Activated naive CD8-positive, alpha-beta T cell (primary cell): ENCODE measurements at regions not wholly inside any gene's neighbourhood (a gene's known extent, or its start where the extent isn't known, plus 50 kb on each side); places are given as distances from the start of the nearest gene placed in this dataset.

Experiments used
- H3K27ac Mint-ChIP-seq: one replicate; pipeline ENCODE4 v1.8.0; 2021; ENCODE audit warnings: mixed read lengths
- H3K27me3 Mint-ChIP-seq: one replicate; pipeline ENCODE4 v1.8.0; 2021; ENCODE audit warnings: mixed read lengths
- H3K36me3 Mint-ChIP-seq: one replicate; pipeline ENCODE4 v1.8.0; 2021; ENCODE audit warnings: mixed read lengths
- H3K4me1 Mint-ChIP-seq: one replicate; pipeline ENCODE4 v1.8.0; 2021; ENCODE audit warnings: low read depth, mixed read lengths
- H3K4me3 Mint-ChIP-seq: one replicate; pipeline ENCODE4 v1.8.0; 2021; ENCODE audit warnings: mild to moderate bottlenecking, mixed read lengths
- H3K9me3 Mint-ChIP-seq: one replicate; pipeline ENCODE4 v1.8.0; 2021; ENCODE audit warnings: low read depth, mixed read lengths

DNA sequence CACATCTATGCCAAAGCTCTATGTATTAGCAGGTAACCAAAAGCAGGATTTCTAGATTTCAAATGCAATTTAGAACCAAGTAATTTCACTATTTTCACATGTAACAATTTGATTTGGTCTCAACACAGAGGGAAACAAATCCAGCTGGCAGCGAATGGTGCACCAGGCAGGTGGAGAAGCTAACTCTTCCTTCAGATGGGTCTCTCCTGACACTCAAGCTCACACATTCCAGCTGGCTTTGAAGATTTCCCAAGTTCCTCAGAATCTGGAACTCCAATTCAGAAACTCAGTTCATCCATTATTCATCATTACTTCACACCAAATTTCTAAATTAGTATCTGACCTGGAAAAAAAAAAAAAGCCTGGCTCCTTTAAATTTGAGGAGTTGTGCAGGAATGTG is 318.1 kb upstream of the NECTIN3 start:
- Mint-ChIP-seq H3K4me1 (no peaks in the 10 kb centered on the region), H3K4me3 (no peak overlapping the region), H3K9me3 (no peaks in the 10 kb centered on the region), H3K27me3 (no peaks in the 10 kb centered on the region), H3K27ac (no peak overlapping the region), H3K36me3 (no peaks in the 10 kb centered on the region)

DNA sequence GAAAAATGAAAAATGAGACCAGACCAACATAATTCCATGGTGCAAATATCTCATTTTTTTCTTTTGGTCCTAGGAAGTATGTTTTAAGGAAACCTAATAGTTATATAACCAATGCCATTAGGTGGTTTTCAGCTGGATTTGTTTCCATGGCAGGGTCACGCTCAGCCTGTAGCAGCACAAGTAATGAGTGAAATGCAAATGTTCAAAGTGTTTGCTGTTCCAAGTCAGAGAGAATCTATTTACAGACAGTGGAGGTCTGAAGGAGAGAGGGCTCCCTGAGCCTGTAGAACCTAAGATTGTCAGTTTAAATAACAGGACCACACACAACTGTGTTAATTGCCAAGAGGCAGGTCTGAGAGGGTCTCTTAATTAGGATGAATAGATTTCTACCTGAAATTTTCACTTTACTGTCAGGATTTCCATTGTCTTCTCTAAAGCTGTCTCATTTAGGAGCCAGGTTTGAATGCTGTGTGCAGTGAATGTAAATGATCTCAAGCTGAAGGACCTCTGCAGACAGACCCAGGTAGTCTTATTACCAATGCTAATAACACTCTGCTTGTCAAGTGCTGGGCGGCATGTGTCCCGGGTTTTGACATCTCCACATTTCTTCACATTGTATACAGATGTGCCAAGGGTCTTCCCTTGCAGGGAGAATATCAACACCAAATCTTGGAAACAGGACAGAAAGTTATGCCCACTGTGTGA is 317.3 kb upstream of the NECTIN3 start:
- no peaks in the 10 kb centered on the region for H3K27me3 Mint-ChIP-seq
- H3K36me3 Mint-ChIP-seq: no peaks in the 10 kb centered on the region
- H3K4me1 Mint-ChIP-seq: no peaks in the 10 kb centered on the region
- no peak overlapping the region for H3K27ac Mint-ChIP-seq
- no peak overlapping the region for H3K4me3 Mint-ChIP-seq
- H3K9me3 Mint-ChIP-seq: no peaks in the 10 kb centered on the region

DNA sequence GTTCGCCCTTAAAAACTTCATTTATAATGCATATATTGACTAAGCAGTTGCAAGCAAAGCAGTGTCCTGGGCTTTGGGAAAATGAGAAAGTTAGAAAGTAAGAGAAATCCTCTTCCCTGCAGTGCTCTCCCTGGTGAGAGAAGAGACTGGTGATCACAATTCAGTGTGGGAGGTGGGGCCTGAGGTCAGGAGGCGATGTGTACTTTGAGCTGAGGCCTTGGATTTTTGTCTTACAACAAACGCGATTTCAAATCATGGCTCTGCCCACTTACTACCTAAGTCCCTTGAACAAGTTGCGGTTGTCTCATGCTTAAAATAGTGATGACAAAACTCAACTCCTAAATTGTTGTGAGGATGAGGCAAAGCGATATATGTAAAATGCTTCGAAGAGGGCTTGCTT is 316.3 kb upstream of the NECTIN3 start:
- Mint-ChIP-seq H3K27ac (no peak overlapping the region), H3K4me1 (no peaks in the 10 kb centered on the region), H3K36me3 (no peaks in the 10 kb centered on the region), H3K4me3 (no peak overlapping the region), H3K9me3 (no peaks in the 10 kb centered on the region), H3K27me3 (no peaks in the 10 kb centered on the region)

DNA sequence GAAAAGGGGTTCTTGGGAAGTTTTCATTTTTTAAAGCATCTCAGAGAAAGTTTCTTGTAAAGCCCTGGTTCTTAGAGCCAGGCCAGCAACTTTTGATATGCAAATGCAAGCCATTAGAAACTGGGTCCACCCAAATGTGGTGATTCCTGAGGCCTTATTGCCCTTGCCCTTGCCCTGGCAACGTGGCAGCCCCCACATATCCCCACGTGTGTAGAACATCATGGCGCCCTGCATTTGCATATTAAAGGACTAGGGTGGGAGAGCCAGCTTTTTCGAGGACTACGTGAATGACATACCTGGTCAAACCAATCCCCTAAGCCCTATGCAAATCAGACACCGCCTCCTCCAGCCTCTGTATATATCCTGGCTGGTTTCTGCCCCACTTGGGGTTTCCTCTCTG is 314.9 kb upstream of the NECTIN3 start:
- Mint-ChIP-seq H3K27ac (no peak overlapping the region), H3K4me3 (no peak overlapping the region), H3K27me3 (no peaks in the 10 kb centered on the region), H3K36me3 (no peaks in the 10 kb centered on the region), H3K9me3 (no peaks in the 10 kb centered on the region), H3K4me1 (no peaks in the 10 kb centered on the region)

DNA sequence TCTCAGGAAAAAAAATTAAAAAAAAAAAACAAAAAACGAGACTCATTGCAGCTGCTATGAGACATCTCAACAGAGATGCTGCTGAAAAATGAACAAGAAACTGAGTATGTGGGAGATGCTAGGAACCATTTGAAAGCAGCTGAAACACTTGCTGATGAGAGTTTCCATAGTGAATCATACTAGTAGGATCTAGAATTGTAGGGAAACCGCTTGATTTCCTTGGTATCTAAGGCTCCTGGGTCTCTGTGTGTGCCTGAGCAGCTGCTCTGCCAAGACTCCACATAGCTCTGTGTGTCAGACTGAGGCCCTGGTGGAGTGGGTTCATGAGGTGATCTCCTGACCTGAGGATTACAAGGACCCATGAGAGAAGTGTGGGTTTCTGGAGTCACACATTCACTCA is 313.4 kb upstream of the NECTIN3 start:
- Mint-ChIP-seq H3K9me3 (no peaks in the 10 kb centered on the region), H3K4me1 (no peaks in the 10 kb centered on the region), H3K4me3 (no peak overlapping the region), H3K36me3 (no peaks in the 10 kb centered on the region), H3K27me3 (no peaks in the 10 kb centered on the region), H3K27ac (no peak overlapping the region)

DNA sequence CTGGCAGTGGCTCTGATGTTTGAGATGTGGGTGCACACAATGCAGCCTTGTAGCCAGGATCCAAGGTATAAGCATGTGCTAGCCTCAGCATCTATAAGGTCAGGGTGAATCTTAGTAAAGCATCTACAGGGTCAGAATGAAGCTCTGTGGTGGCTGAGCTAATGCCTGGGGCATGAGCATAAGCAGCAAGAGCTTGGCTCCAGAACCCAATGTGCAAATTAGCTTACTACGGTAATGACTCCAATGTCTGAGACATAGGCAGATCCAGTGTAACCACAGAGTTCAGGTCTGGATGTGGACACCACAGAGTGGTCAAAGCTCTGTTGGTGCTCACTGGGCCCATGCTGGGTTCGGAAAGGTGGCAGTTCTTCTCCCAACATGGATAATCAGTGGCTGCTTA is 304.5 kb upstream of the NECTIN3 start:
- Mint-ChIP-seq H3K36me3 (no peaks in the 10 kb centered on the region), H3K27me3 (peaks cover 4% of the 10 kb centered on the region), H3K4me3 (no peak overlapping the region), H3K9me3 (no peaks in the 10 kb centered on the region), H3K4me1 (no peaks in the 10 kb centered on the region), H3K27ac (no peak overlapping the region)

DNA sequence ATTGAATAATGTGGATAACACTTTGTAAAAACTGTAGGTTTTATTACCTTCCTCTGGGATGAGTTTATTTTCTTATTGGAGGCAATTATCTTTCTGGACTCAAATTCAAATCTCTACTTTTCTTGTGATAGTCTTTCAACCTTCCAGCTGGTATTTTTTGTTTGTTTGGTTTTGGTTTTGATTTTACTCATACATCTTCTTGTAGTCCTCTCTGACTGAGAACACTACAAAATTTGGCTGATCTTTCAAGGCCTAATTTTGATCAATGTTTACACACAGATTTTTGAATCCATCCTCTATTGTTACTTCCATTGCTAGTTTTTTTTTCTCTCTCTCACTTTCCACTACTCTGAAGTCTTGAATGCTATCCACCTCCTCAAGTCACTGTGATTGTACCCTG is 303.8 kb upstream of the NECTIN3 start:
- H3K27me3 Mint-ChIP-seq: peaks cover 4% of the 10 kb centered on the region
- no peaks in the 10 kb centered on the region for H3K9me3 Mint-ChIP-seq
- H3K36me3 Mint-ChIP-seq: no peaks in the 10 kb centered on the region
- no peak overlapping the region for H3K4me3 Mint-ChIP-seq
- no peak overlapping the region for H3K27ac Mint-ChIP-seq
- H3K4me1 Mint-ChIP-seq: no peaks in the 10 kb centered on the region

DNA sequence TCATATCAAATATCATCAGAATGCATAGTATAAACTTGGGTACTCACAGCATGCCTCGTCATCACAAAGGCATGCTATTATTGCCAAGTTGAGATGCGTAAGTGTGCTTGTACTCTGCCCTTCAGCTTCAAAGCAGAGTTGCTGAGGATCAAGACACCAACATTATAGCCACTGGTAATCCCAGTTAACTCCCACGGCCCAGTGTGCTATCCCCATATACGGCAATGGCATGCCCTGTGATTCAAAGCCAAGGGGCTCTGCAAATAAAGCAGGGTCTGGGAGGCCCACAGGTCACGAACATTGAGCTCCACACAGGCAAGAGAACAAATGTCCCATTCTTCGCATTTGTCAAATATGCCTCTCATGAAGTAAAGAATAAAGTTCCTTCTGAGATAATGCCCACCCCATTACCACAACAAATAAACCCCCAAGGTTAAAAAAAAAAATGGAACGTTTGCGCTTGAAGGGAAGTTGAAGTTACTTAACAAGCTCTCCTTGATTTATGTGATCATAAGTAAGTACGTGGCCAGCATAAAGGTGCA is 298.1 kb upstream of the NECTIN3 start:
- H3K4me1 Mint-ChIP-seq: no peaks in the 10 kb centered on the region
- H3K36me3 Mint-ChIP-seq: no peaks in the 10 kb centered on the region
- no peak overlapping the region for H3K4me3 Mint-ChIP-seq
- no peaks in the 10 kb centered on the region for H3K9me3 Mint-ChIP-seq
- no peak overlapping the region for H3K27ac Mint-ChIP-seq
- peaks cover 5% of the 10 kb centered on the region for H3K27me3 Mint-ChIP-seq

DNA sequence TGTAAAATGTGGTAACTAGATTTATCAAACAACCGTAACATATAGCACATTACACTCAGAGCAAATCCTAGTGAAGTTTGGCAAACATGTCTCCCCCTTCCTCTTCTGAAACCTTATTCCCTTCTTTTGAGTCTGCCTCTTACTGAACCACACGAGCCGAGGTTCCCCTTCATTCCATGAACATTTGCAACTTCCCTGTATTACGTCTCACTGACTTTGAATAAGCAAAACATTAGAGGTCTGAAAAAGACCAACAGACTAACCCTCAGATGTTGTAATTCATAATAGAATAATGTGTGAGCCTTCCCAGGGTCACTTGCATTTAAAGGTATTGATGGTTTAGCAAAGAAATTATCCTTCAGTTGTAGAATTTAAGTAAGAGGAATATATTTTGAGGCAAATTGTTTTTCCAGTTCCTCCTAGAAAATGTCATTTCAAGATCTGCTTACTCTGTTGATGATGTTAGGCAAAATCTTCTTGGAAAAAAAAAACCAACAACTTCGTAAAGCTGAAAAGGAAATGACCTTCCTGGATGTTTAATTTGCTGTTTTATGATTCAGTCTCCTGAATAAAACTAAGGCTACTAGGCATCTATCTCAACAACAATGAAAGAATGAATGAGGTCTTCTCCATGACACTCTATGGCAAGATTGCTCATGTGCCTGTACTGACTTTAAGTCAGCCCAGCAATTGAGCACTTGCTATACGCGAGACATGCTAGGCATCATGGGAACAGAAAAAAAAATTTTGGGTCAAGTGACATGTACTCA is 296.9 kb upstream of the NECTIN3 start:
- Mint-ChIP-seq H3K36me3 (no peaks in the 10 kb centered on the region), H3K4me3 (no peak overlapping the region), H3K9me3 (no peaks in the 10 kb centered on the region), H3K4me1 (no peaks in the 10 kb centered on the region), H3K27ac (no peak overlapping the region), H3K27me3 (peaks cover 5% of the 10 kb centered on the region)

DNA sequence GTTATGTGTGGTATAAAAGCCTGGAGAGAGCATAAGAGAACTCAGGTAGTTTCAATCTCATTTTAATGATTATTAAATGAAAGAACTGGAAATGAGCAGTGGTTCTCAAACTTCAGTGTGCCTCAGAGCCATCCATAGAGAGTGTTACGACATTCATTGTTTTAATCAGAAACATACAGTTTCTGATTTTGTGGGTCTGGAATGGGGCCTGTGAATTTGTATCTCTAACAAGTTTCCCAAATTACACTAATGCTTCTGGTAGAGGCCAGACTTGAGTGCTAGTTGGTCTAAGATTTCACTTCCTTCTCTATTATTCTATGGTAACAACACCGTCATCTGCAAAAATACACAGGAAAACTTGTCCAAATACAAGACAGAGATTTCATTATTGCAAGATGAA is 292.0 kb upstream of the NECTIN3 start:
- H3K4me3 Mint-ChIP-seq: no peak overlapping the region
- H3K27ac Mint-ChIP-seq: no peak overlapping the region
- peaks cover 2% of the 10 kb centered on the region for H3K27me3 Mint-ChIP-seq
- no peaks in the 10 kb centered on the region for H3K36me3 Mint-ChIP-seq
- H3K9me3 Mint-ChIP-seq: no peaks in the 10 kb centered on the region
- H3K4me1 Mint-ChIP-seq: no peaks in the 10 kb centered on the region

DNA sequence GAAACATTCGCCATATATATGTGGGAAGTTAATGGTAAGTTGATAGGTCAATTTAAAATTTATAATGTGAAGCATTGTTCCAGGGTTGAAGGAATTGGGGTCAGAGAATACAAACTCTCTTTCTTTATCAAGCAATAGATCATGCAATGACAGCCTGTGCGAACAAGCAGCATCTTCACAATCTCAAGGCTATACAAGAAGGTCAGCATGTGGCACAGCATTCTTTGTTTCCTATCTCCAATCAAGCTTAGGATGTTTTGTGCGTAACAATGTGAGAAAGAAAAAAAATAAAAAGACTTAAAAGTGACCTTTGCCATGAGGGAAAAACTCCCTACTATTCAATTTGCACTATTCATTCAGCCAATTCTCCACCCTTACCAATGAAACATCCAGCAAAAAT is 288.1 kb upstream of the NECTIN3 start:
- Mint-ChIP-seq H3K9me3 (no peaks in the 10 kb centered on the region), H3K27me3 (no peaks in the 10 kb centered on the region), H3K27ac (no peak overlapping the region), H3K4me3 (no peak overlapping the region), H3K36me3 (no peaks in the 10 kb centered on the region), H3K4me1 (no peaks in the 10 kb centered on the region)

DNA sequence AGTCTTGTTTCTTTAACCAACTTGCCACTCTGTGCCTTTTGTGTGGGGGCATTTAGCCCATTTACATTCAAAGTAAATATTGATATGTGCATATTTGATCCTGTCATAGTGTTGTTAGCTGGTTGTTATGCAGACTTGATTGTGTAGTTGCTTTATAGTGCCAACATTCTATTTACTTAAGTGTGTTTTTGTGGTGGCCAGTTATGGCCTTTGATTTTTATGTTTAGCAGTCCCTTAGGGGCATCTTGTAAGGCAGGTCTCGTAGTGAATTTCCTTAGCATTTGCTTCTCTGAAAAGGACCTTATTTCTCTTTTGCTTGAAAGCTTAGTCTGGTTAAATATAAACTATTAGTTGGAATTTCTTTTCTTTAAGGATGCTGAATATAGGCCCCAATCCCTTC is 282.8 kb upstream of the NECTIN3 start:
- H3K27ac Mint-ChIP-seq: no peak overlapping the region
- no peaks in the 10 kb centered on the region for H3K4me1 Mint-ChIP-seq
- no peaks in the 10 kb centered on the region for H3K9me3 Mint-ChIP-seq
- peaks cover 2% of the 10 kb centered on the region for H3K27me3 Mint-ChIP-seq
- H3K36me3 Mint-ChIP-seq: no peaks in the 10 kb centered on the region
- H3K4me3 Mint-ChIP-seq: no peak overlapping the region

DNA sequence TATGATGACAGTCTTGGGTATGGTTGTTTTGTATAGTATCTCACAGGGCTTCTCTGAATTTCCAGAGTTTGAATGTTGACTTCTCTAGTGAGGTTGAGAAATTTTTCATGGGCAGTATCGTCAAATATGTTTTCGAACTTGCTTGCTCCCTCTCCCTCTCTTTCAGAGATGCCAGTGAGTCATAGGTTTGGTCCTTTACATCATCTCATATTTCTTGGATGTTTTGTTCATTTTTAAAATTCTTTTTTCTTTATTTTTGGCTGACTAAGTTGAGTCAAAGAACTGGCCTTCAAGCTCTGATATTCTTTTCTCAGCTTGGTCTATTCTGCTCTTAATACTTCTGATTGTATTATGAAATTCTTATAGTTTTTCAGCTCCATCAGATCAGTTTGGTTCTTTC is 282.3 kb upstream of the NECTIN3 start:
- H3K27me3 Mint-ChIP-seq: peaks cover 2% of the 10 kb centered on the region
- no peak overlapping the region for H3K27ac Mint-ChIP-seq
- H3K36me3 Mint-ChIP-seq: no peaks in the 10 kb centered on the region
- H3K4me3 Mint-ChIP-seq: no peak overlapping the region
- no peaks in the 10 kb centered on the region for H3K4me1 Mint-ChIP-seq
- H3K9me3 Mint-ChIP-seq: no peaks in the 10 kb centered on the region

DNA sequence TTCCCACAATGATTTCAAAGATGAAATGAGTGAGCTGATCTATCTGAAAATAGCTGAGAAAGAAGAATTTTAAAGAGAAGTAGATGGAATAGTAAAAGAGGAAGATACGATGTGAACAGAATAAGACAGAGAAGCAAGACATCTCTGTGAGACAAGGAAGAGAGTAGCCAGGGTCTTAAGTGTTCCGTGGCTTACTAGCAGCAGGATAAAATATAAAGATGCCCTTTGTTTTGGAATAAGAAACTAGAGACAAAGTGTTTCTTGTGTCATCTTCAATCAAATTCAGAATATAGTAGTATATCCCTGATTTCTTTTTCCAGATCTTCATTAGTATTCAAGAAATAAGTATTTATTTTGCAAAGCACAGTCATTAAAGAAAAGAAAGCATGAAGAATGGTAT is 281.0 kb upstream of the NECTIN3 start:
- no peak overlapping the region for H3K27ac Mint-ChIP-seq
- peaks cover 2% of the 10 kb centered on the region for H3K27me3 Mint-ChIP-seq
- H3K4me3 Mint-ChIP-seq: no peak overlapping the region
- no peaks in the 10 kb centered on the region for H3K36me3 Mint-ChIP-seq
- no peaks in the 10 kb centered on the region for H3K4me1 Mint-ChIP-seq
- no peaks in the 10 kb centered on the region for H3K9me3 Mint-ChIP-seq

DNA sequence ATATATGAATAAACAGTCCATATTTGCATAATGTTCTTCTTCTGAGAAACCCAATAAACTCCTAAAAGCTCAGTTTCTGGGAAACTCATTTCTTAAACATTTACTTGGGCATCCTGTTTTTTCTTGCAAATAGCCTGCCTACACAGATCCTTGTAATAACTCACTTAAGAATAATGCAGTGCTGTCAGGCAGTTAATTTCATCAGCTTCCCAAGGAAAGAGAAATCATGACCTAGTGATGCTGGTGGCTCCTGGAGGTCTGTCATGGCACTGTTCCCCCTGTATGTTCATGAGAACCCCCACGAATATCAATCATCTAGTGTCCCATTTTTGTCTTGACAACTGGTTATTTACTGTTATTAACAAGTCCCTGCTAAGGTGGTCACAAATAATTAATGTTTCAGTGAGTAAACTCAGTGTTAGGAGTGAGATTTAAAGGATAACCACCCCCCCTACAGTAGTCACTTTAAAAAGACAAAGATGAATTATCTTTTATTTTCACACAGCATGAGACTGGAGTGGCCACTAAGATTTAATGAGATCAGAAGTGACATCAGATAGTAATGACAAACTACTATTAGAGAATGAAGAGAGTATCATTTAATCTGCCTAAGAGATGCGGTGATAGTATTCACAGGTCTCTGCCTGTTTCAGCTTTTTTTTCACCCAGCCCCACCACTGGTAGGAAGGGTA is 279.5 kb upstream of the NECTIN3 start:
- H3K27me3 Mint-ChIP-seq: peaks cover 2% of the 10 kb centered on the region
- no peaks in the 10 kb centered on the region for H3K36me3 Mint-ChIP-seq
- H3K4me3 Mint-ChIP-seq: no peak overlapping the region
- H3K9me3 Mint-ChIP-seq: no peaks in the 10 kb centered on the region
- H3K4me1 Mint-ChIP-seq: no peaks in the 10 kb centered on the region
- H3K27ac Mint-ChIP-seq: no peak overlapping the region
